CD4-positive, alpha-beta T cell treated with Interferon gamma for 1 hour (primary cell): ENCODE measurements at regions not wholly inside any gene's neighbourhood (a gene's known extent, or its start where the extent isn't known, plus 50 kb on each side); places are given as distances from the start of the nearest gene placed in this dataset.

Experiments used
- DNase-seq: peaks from one replicate; pipeline ENCODE4 v3.0.0-alpha.2; 2020

DNA sequence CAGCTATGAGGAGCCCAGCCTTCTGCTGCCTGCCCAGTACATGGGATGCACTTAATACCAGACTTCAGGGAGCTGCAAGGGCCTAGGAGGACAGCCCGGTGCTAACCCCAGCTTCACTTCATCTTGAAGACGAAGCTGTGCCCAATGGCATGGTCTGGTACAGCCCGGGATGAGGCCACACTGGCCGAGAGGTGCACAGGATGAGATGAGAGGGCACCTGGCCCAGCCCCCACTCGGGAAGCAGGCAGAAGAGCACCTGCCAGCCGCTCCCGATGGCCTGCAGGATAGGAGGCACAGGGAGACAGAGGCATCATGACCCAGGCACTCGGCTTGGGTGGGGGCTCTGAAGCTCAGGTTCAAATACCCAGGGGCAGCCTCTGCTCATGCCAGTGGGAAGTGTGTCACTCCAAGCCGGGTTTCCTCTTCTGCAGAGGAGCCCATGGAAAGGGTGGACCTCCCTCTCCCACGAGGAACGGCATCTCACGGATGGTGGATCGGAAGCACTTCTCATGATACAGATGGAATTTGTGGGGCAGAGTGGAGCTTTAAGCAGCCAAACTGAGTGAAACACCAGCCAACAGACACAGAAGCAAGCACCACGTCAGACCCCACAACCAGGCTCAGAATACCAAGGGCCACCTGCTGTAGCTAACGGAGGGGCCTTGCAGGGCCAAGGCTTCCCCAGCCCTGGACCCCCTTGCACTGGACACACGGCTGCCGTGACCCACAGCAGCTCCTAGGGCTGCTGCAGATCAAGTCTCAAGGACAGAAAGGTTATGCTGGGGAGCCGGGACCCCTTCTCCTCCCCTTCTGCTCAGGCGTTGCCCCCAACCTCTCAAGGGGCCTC lies 875.2 kb downstream of the BRD1 start:
- DNase-seq, result no peak

DNA sequence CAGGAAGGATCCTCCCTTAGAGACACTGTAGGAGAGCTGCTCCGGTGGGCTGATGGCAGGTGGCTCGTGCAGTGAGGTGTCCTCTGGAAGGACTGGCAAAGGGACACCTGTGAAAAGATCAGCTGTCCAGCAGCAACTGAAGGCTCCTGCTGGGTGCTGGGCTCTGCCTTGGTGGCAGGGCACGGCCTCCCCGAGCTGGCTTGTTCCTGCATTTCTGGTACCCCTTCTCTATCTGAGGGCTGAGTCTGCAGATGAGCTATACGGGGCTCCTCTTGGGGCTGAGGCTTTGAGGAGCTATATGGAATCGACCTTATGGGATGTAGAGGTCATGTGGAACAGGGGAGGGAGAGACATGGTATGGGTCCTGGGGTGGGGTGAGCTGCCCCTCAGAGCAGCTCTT lies 875.8 kb downstream of the BRD1 start:
- no peak for DNase-seq

DNA sequence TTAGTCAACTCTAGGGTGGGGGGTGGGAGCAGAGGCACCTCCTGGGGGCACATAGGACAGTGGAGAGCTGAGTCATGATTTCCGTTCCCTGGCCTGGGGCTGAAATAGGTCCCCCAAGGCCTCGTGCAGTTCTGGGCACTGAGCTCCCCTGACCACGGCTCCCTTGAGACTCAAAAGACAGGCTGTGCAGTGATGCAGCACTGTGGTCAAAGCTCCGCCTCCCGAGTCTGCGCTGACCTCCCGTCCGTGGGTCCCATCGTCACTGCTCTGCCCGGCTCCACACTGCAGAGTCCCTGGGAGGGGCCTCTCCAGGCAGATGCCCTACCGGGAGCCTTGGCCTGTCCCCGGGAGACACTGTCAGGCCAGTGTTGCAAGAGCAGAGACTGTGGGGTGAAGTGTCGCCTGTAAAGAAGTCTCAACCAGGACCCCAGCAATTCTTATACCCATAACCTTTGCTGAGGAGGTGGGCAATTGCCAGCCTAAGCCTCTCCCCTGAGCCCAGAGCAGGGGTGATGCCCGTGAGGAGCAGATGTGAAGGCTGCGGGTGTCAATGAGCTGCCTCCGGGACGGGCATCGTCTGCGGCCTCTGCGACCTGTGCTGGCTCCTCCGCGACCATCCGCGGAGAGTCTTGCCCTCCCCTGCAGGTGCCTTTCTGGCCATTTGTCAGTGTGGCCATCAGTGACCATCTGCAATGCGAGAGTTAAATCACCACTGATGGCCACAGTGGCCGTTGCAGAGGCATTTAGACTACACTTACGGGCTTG lies 877.3 kb downstream of the BRD1 start:
- DNase-seq, result no peak

DNA sequence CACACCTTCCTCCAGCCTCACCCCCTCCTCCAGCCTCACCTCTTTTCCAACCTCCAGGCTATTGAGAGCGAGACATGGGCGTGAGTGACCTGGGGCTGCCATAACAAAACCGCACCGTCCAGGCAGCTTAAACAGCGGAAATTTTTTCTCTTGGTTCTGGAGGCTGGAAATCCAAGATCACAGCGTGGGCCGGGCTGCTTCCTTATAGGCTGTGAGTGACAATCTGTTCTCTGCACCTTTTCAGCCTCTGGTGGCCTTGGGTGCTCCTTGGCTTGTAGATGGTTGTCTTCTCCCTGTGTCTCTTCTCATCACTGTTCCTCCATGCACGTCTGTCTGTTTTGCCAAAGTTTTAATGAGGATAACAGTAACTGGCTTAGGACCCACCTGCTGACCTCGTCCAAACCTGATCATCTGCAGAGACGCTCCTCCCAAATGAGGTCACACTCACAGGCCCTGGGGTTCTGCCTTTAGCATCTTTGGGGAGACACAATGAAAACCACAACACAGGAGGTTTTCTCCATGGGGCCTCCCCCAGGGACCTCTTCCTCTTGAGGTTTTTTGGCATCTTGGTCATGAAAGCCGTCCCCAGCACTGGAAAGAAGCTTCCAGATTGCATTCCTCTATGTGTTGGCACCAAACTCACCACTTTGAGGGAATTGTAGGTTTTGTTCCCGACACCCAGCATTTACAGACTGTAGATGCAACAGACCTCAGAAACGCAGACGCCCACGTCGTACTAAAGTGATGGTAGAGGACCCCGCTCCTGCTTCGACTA lies 878.1 kb downstream of the BRD1 start:
- no peak for DNase-seq

DNA sequence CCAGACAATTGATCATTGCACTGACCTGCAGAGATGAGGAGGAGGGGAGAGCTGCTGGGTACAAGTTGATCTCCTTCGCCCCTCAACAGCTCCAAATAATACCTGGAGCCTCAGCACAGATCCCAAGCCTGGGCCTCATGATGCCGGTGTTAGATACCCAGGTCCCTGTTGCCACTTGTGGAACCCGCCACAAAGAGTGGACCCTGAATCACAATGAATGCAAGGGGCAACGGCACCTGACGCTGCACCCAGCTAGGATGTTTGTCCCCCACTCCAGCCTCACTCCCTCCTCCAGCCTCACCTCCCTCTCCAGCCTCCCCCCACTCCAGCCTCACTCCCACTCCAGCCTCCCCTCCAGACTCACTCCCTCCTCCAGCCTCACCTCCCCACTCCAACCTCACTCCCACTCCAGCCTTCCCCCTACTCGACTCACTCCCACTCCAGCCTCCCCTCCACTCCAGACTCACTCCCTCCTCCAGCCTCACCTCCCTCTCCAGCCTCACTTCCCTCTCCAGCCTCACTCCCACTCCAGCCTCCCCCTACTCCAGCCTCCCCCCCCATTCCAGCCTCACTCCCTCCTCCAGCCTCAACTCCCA lies 879.0 kb downstream of the BRD1 start:
- DNase-seq, result no peak

DNA sequence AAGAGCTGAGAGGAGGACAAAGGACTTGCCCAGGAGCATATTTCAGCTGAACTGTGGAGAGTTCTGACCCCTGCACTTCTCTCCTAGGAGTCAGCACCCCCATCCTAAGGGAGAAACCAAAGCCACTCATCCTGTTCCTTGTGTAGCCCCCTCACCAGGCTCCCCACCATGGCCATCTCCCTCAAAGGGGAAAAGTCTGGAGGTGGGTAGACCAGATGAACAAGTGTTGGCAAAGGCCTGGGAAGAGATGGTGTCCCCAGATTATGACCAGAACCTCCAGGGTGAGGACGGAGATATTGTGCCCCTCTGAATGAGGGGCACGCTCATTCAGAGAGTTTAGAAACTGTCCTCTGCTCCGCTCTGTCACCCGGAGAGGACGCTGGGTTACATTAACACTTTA lies 880.0 kb downstream of the BRD1 start:
- no peak for DNase-seq

DNA sequence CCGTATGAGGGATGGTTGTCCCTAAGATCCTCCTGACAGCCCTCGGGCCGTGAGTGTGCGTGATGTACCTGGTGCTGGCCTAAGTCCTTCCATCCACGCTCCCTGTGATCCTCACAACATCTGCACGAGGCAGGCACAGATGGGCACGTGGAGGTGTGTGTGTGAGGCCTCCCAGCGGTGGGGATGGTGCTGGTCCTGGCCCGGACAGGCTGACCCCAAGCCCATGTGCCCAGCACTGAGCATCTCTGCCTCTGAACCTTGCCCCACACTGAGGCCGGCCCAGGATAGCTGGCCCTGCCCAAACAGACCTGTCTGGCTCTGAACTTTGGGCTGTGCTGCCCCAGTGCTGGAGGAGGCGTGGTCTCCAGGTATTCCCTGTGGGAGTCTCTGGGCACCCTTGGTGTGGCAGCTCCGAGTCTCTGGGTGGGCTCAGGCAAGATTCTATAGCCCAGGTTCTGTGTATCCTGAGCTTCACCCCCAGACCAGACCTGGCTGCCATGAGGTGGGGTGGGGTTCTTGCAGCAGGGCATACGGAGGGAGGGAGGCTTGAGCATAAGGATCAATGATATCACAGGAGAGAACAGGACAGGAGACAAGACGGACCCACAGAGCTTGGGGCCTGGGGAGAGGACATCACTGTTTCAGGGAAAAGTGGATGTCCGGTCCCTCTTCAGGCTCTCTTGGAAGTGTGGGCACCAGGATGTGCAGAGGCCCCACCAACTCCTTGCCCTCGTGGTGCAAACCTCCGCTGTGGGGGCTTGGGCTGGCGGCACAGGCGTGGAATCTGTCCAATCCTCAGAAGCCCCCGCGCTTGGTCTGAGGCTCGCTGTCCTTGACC lies 881.8 kb downstream of the BRD1 start:
- no peak for DNase-seq

DNA sequence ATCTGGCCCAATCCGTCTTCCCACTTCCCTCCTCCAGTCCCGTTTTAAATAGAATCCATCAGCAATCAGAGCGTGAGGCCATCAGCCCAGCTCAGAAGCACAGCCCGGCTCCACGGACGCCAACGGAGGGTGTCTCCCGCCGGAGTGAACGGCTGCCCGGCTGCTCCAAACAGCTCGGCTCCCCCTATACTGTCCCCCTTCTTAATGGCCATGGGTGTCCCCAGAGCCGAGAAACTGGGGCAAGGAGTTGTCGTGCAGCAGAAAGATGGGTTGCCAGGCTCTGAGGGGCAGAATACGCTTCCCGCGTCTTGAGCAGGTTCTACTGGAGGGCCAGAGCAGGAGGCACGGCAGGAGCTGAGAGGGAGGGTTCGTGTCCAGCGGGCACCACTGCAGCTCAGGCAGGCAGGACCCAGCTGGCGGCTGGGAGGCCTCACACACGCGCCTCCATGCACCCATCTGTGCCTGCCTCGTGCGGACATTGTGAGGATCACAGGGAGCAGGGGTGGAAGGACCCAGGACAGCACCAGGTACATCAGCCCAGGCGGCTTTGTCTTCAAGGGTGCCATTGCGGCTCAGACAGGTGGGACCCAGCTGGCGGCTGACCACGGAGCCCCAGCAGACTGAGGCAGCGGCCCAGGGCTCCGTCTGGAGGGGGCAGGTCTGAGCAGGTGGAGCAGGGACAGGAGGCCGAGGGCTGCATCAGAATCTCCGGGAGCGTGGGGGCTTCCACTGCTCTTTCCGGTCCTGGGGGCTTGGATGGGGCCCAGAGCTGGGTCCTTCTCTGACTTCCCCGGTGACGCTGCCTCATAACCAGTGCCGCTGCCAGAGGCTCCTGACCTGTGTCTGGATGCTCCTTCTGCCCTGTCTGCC lies 882.7 kb downstream of the BRD1 start:
- no peak for DNase-seq

DNA sequence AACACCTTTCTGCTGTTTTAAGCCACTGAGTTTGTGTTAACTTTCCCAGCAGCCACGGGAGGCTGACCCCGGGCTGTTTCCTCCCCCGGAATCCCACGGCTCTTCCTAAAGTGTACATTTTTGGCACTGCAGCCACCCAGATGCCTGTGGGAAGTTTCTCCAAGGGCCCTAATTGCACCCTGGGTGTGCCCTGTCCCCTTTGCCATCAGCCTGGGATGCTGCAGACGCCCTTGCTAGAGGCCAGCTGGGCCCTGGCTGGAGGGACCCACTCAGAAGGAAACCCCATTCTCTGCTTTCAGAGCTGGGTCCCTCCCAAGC lies 883.3 kb downstream of the BRD1 start:
- no peak for DNase-seq

DNA sequence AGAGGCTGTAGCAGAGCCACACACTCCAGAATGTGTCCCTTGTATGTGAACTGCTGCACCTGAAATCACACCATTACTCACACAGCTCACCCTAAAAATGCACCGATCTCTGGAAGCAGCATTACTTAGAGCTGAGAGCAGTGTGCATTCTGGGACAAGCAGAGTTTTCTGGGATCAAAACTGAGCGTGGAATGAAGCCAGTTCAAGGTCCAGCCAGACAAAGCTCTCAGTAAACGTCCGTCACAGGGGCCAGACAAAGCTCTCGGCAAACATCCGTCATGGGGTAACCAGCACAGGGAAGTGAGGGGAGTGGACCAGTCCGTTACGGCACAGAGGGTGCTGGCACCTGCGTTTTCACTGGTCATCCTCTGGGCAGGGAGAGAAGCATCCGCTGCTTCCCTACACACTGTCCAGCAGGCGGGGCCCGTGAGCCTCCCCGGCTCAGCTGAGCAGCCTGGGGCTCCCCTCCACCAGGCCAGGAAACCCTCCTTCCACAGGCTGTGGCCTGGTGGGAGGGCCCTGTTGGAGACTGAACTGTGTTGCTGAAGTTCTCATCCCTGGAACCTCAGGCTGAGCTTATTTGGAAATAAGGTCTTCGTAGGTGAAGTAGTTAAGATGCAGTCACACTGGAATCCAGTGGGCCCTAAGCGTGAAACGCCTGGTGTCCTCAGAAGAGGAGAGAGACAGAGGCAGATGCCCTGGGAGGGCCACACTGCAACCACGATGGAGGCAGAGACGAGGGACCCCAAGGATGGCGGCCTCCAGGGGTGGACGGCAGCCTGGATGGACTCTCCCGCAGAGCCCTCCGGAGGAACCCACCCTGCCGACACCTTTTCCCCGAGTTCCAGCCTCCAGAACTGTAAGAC lies 883.9 kb downstream of the BRD1 start:
- DNase-seq, result no peak

DNA sequence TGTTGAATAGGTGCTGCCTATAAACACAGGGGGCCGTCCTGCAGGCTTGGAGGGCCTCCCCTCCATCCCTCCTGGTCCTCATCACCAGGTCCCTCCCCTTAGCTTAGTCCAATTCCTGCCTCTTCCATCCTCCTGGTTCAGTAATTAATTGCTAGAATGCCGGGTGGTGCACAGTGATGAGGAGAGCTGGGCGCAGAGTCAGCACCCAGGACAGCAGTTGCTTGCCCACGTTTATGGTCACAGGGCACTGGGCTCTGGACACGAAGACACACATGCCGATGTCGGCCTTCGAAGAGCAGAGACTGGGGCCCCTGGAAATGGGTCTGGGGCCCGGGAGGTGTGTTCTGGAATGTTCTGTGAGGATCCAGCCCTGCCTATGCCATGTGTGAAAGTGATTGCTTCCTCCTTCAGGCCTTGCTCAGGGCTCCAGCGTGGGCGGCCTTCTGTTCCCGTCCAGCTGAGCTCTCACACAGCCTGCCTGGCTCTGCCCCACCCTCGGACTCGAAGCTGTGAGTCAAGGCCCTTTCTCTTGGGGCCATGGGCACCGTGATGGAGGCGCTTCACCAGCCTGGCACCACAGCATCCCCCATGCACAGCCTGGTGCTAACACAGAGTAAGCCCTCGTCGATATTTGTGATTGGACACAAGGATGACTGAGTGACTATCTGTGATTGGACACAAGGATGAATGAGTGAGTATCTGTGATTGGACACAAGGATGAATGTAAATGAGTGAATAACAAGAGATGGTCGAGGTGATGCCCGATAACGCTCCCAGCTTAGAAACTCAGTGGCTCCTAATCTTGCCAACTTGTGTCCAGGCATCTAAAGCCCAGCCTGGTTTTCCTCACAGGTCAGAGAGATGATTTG lies 884.7 kb downstream of the BRD1 start:
- DNase-seq, result no peak

DNA sequence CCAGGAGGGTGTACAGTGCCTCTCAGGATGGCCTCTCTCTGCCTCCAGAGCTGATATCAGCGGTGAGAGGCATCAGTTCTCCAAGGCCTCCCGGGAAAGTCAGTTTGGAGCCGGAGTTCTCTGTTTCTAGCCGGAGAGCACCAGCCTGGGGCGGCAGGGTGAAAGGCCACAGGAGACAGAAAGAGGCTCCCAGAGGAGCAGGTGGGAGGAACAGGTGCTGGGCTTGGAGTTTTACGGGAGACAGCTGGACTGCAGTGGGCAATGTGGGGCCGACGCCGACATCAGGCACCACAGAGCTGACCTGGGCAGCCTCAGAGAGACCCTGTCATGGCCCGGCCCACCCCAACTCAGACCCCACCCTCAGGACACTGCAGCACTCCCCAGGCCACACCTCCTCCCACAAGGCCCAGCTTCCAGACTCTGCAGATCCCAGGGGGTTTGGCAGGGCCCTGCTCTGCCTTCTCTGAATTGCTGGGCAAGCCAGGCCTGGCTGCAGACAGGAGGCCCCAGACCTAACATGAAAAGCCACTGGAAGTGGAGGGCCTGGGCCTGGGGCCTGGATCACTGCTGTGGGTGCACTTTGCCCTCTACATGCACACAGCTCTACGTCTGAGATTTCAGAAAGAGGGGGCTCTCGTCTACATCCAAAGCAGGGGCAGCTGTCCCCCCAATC lies 885.6 kb downstream of the BRD1 start:
- DNase-seq, result no peak

DNA sequence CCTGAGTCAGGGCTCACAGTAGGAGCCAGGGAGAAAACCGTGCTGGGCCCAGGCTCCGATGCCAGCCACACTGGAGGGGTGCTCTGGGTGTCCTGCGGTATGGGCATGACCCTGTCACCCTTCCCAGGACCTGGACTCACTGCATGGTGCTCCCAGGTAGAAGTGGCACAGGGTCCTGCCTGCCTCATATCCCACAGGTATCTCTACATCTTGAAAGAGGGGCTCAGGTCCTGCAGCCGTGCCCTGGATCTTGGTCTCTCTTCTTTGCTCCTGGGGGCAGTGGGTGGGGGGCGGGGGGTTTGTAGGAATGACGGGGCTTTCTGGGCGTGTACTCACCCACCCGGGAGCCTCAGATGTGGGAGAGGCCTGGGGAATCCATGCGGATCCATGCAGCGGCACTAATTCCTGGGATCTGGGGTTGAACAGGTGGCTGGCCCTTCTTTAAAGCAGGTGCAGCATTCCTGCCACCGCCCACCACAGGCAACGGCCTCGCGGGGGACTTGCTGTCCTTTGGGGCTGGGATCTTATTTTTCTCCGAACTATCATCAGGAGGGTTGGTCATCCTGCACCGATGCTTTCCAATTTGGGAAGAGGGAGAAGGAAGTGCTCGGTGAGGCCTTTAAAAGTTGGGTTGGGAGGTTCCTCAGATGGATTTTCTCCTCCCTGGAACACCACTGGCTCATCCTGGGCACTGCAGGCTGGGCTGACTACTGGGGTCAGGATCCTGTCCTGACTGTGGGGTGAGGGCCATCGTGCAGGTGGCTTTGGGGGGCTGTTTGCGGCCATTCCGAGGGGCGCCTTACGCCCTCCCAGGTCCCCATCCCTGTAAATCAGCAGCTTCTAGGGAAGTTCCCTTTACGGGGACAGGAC lies 886.4 kb downstream of the BRD1 start:
- no peak for DNase-seq

DNA sequence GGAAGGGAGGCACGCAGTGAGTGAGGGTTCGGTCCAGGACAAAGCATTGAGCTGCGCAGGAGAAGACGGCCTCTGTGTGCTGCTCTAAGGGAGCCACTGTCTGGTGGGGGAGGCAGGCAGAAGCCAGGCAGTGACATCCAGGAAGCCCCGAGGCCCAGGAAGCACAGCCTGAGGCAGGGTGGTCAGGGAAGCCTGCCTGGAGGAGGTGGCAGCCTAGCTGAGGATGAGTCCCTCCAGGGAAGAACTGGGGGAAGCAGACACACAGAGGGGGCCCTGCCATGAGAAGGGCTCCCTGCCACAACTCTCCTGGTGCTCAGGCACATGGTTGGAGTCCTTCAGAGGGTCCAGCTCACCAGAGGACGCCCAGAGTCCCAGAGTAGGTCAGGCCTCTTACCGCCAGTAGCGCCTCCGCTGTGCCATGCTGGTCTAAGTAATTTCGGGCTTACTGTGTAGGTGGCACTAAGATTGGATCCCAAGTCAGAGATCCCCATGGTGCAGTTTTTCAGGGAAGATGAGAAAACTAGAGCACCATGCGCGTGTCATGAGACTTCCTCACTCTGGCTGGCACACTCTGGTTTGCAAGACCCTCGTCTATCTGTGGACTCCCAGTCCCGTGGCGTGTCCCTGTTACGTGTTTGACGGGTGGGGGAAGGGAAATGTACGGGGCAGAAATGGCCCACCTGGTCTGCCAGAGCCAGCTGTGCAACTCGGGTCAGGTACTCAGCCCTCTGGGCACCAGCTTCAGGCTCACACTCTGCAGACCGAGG lies 887.2 kb downstream of the BRD1 start:
- DNase-seq, result no peak

DNA sequence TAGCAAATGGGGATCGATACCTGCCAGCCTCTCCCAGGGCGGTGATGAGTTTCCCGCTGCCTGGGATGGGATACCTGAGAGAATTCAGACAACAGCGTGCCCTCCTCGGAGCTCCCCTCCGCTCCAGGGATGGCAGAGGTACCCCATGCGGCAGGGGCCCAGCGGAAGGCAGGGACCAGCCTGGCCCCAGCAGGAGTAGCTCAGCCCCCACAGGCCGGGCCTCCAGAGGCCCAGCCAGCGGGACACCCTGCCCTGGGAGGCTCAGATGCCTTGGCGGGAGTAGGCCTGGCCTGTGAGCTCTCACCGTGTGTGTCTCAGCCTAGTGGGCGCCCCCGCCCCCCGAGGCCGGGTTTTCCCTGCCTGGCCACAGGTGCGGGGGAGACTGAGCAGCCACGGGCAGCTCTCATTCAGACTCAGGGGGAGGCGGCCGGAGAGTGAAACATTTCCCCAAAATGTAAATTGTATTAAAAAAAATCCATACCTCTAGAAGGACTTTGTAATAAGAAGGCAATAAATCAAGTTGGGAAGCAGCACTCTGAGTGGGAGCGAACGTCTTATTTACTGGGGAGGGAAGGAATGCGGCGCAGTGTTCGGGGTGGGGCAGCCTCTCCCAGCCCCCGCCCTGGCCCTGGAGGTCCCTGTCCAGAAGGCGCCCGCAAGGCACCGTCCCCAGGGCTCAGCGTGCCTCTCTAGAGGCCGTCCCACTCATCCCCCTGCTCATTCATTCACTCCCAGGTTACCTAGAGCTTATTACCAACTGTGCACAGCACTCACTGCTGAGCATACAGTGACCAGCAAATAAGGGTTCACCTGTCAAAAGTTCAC lies 888.0 kb downstream of the BRD1 start:
- no peak for DNase-seq

DNA sequence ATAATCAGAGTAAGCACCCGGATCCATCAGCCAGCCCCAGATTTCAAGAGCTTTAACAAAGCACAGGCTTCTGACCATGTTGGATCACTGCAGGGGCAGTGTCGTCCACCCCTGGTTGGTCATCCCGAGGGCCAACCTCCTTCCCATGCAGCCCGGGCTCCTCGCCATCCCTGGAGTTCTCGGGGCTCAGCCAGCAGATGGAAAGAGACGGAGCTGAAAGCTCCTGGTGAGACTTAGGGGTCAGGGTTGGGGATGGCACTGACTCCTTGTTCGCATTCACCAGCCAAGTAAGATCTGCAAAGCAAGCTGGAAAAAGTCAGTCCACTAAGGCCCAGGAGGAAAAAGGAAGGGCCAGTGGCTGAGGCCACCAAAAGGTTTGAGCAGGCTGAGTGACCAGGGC lies 888.9 kb downstream of the BRD1 start:
- no peak for DNase-seq
